ENCODE measurements at regions not wholly inside any gene's neighbourhood (a gene's known extent, or its start where the extent isn't known, plus 50 kb on each side); places are given as distances from the start of the nearest gene placed in this dataset.
A peak's percentile ranks its signal among the peaks of the same experiment; 100 is the strongest.

DNA sequence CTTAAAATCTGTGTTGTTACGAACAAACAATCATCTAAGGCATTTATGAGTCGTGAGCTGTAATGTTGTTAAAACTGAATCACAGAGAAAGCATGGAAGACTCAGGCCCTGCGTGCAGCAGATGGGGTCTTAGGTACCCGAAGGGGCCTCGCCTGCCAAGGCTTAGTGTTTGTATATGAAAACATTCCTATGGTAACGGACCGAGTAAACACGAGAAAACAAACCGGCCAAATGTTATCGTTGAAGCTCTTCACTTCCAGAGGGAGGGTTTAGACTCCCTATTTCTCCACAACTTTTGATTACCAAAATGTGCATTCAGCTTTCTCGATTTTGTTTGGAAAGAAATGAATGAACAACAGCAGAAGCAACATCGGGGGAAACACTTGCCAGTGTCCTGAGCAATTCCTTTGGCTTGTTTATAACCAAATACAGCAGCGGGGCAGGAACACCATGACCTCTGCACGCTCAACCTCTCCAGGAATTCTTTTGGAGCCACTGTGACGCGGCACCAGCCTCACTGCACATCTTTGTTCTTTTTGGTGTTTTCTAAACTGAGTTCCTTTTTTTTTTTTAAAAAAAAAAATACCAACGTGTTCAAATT lies 121.6 kb upstream of the KLF6 start:
- DNase-seq = no peak

DNA sequence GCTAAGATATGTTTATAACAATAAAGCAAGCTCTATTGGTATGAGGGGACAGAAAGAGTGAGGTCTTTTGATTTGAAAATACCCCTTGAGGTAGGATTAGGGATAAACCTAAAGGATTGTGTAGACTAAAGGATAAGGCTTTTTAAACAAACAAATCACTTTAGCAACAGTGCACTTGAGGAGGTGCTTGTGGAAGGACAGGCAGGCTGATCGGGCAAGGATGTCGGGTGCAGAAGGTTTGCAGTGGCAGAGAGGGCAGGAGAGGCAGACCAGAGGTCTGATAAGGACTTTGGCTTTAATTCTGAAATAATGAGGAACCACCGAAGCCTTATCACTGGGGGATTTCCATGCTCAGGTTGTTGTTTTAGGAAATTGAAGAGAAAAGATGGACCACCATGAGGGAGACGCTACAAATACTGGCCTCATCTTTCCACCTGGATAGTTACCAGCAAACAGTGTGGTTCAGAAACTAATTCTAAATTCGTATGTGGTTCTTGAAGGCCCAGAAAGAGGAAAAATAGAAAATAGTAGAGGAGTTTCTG lies 119.5 kb upstream of the KLF6 start:
- DNase-seq = no peak

DNA sequence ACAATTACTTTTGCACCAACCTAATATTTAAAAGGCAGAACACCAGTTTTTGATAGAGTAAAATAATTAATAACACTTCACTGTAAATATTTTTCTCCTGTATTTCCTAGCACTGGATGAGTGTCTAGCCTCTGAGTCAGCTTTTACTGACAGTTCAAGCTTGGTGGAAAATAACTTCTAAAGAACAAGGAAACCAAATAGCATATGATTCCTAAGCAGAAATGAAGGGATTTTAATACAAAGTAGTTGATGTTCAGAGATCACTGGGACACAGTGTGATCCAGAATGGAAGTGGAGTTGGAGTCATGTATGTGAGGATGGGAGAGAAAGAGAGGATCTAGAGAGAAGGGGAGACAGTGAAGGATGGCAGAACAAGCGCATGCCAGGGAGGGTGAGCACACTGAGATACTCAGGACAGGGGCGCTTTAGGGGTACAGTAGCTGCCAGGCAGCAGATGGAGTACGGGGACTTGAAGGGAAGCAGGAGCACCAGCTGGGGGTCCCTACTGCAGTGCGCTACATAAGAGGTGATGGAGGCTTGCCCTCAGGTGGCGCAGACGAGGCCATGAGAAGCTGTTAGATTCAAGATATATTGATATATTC lies 117.9 kb upstream of the KLF6 start:
- DNase-seq = no peak

DNA sequence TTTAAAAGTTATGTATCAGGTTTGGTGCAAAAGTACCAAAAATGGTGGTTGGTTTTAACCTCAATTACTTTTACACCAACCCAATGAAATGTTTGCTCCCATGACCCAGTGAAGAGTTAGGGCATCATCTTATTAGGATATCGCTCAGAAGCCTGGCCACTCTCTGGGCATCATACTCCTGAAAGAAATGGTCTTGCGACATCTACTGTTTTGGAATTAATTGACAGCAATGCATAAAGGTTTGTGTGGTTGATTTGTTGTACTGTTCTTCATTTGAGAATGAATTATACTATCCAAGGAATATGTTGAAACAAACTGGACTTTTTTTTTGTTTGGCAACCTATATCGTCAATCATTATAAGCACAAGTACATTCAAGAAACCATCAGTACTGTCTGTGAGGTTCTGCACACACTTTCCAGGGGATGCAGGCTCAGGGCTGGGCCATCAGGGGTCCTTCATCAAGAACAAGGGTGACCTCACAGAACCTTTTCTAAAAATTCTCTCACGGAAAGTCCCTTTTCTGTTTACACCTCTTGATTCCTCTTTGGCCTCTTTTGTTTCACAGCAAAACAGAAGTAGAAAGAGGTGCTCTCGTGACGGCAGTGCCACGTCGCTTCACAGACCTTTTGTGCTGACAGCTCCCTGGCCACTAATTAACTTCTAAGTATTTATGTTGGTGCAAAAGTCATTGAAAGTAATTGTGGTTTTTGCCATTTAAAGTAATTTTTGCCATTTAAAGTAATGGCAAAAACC lies 117.2 kb upstream of the KLF6 start:
- no peak for DNase-seq

DNA sequence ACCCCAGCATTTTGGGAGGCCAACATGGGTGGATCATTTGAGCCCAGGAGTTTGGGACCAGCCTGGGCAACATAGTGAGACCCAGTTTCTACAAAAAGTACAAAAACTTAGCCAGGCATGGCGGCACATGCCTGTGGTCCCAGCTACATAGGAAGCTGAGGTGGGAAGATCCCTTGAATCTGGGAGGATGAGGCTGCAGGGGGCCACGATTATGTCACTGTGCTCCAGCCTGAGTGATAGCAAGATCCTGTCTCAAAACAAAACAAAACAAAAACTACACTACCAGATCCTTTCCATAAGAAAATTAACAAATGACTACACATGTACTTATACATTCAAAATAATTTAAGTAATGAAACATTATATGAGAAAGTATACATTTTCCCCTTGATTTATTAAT lies 116.4 kb upstream of the KLF6 start:
- DNase-seq = no peak

DNA sequence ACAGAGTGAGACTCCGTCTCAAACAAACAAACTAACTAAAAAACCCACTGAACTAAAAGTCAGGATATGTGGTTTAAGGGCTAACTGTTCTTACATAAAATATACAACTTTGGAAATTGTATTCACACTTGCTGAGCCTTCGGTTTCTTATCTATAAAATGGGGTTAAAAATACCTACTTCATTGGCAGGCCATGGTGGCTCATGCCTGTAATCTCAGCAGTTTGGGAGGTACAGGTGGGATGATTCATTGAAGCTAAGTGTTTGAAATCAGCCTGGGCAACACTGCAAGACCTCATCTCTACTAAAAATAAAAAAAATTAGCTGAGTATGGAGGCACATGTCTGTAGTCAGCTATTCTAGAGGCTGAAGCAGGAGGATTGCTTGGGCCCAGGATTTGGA lies 115.4 kb upstream of the KLF6 start:
- DNase-seq = no peak

DNA sequence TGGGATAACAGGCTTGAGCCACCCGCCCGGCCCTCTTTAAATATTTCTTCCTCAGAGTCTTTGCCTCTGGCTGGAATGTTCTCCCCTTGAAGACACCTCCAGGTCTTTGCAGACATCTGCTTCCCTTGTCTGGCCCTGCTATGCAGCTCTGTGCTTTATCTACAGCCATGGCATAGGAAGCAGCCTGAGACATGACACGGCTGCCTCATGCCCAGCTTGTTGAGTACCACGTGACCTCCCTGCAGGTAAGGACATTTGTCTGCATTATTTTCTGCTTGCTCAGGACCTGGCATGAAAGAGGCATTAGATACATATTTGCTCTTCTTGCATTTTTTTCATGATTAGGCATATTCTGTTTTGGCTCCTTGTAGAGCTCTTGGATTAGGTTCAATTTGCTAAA lies 113.8 kb upstream of the KLF6 start:
- peak; percentile 15 for DNase-seq

DNA sequence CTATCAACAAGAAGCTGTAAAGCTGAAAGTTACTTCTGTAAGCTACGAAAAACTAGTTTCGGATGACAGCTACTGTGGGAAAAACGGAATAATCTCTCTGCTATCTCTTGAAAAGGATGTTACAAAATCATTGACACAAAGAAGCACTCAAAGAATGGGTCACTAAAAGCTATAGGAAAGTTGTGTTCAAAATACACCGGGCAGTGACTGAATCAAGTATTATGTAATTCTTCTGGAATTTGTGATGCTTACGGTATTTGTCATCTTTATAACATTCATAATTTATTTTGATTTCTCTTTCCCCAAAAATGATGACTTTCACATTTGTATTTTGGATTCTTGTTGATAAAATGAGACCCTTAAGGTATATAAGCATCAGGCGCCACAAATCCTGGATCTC lies 112.1 kb upstream of the KLF6 start:
- no peak for DNase-seq

DNA sequence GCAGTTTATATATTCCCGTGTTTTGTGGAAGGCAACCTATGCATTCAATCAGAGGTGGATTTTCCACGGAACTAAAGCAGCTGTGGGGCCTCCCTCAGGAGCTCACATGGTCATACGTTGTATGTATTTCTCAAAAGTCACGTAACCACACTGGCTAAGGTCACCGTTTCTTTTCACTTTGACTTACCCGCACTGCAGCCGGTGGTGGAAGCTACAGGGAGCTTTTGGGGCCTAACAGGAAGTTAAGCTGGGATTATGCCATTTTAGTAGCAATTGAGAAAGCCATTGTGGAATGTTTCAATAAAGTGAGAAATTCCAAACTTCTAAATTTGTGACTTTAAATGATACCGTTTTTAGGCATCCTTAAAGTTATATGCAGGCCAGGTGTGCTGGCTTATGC lies 111.2 kb upstream of the KLF6 start:
- no peak for DNase-seq

DNA sequence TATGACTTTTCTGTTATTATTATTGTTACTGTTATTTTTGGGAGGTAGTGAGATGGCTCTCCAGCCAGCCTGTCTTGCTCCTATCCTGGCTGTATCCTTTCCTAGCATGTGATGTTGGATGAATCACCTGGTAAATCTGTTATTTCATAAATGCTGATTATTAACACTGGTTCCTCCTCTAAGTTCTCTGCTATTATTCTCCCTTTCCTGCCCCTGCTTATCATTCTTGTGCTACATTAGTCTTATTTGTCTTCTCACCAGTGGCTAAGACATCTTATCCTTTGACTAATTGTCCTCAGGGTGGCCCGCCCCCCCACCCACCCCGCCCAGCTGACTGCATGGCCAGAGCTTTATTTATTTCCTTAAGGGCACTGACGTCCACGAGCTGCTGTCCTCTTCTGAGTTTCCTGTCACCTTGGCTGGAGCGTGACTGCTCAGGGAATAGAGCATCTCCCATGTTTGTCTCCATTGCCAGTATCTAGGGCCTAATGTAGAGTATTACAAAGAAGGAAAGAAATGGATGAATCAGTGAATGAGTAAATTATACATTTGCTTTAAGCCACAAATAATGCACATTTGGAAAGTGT lies 110.1 kb upstream of the KLF6 start:
- DNase-seq = no peak

DNA sequence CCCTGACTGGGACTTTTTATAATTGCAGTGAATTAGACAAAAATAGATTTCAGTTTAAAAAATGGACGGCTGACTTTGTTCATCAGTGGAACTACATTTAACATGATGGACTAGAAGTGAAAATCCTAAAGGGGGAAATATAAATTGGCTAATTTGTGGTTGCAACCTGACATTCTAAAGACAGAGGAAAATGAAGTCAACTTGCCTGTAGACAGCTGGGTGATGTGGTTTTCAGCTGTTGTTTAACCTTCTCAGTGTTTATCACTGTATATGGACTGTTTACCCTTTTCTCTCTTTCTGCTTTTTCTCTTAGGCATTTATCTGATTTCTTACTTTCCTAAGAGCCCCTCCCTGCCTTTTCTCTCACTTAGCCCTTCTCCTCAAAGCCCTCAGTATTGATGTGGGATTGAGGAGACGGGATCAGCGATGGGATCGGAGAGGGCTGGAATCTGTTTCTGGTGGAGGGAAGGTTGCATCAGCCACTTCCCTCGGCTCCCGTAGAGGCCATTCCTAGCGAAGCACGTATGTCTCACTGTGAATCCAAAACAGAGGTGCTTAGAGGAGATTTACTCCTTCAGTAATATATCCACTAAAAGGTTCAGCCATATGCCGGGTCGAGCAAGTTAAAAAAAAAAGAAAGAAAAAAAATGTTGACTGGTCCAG lies 109.0 kb upstream of the KLF6 start:
- DNase-seq = no peak

DNA sequence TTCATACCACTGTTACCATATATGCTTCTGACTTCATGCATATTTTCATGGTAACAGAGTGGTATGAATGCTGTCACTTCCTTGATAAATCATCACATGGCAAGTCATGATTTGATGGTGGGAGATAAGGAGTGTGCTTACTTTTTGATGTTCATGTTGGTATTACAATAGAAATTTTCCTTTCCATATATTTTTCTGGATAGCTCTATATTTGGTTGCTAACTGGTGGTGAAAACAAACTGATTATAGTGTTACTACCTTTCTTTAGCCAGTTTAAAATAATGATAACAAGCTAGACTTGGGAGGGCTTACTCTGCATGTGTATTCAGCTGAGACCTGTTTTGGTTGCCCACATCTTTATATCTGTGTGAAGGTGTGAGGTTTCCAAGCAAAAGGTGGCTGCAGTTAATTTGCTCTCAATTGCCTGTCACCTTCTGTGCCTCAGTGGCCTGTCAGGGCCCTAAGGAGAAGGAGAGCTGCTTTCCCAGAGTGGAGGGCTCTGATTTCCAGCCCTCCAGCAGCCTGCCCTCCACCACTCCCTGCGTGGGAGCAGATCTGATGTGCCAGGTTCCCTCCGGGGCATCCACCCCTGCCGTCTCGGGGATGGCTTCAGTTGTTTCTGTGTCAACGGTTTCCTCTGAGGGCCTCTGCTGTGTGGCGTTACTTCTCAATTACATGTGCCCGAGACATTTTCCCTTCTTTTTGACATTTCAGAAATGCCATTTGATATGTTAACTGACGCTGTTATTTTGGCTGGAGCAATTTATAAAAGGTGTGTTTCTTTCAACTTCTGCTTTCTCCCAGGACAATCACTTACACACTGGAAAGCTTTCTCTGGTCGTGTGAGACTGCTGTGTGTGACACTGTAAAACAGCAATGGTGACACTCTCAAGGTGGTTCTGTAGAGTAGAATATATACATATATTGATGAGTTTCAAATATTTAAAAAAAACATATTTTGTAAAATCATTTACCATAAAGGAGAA lies 107.7 kb upstream of the KLF6 start:
- DNase-seq = no peak

DNA sequence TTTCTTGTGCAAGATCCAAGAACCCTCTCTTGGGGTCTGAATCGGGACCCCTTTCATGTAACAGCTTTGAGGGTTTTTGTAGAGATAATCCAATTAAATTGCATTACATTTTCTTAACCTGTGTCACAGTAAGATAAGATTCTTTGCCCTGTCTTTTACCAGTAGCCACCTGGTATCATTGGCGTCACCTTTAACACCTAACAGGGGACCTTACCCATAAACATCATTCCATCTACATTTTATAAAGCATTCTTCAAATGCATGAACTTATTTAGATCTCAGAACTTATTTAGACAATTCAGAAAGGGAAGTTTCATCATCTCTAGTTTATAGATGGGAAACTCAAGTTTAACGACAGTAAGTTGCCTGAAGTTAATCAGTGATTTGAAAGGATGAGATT lies 106.4 kb upstream of the KLF6 start:
- no peak for DNase-seq

DNA sequence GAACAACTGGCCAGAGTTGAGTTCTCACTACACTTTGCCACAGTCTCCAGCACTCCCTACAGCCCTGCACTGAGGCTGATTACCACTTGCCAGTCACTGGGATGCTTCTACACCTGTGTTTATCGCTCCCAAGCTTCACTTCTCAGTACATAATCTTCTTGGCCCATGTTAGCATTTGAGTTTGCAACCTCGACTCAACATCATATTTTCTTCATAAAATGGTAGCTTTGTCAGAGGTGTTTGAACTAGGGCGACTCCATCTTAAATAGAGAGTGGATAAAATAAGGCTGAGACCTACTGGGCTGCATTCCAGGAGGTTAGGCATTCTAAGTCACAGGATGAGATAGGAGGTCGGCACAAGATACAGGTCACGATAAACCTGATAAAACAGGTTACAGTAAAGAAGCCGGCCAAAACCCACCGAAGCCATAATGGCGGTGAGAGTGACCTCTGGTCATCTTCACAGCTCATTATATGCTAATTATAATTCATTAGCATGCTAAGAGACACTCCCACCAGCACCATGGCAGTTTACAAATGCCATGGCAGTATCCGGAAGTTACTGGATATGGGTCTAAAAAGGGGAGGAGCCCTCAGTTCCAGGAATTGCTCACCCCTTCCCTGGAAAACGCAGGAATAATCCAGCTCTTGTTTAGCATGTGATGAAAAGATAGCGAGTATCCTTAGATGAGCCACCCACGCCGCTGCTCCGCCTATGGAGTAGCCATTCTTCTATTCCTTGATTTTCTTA lies 105.8 kb upstream of the KLF6 start:
- DNase-seq = no peak

DNA sequence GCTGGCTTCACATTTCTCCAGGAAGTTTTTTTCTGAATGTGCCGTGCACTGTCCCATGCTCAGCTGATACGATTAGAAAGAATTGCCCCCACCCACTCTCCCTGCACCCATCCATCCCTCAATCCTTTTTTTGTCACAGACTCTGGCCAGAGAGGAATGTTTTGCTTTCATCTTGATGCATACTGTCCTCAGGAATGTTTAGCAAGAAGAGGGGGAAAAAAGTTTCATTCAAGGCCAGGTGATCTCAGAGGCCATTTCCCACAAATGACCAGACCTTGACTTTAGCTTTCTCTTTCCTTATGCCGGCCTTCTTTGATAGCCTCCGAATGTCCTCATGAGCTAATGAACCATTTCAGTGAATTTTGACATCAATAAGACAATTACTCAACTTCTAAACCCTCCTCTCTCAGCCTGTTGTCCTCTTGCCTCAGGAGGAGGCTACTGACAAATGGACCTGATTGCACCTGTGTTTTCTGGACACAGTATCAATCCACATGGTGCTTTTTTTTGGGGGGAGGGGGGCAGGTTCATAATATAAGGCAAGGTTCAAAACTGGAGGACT lies 105.0 kb upstream of the KLF6 start:
- DNase-seq = no peak

DNA sequence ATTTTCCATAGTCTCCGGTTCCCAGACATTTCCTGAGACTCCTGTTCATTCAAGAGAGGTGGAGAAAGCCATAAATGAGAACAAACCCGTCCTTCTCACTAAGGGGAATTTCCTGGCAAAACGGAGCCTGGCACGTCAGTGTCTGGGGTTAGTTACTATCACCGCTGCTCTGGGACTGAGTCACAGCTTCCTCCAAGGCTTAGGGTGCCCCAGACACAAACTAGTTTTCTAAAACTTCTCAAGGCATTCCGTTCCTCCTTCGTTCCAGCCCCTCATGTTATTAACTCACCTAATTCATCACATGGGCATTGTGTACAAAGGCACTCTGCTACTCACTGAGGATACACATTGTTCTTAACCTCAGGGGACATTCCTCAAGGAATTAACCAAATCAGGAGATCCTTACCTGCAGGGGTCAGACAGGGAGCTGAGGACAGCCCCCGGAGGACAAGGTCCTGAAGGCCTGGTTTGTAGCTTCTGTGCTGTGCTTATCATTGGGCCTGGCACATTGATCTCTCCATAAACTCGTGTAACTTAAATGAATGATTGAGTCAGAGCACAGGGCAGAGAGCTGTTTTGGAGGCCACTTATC lies 103.0 kb upstream of the KLF6 start:
- DNase-seq = no peak

DNA sequence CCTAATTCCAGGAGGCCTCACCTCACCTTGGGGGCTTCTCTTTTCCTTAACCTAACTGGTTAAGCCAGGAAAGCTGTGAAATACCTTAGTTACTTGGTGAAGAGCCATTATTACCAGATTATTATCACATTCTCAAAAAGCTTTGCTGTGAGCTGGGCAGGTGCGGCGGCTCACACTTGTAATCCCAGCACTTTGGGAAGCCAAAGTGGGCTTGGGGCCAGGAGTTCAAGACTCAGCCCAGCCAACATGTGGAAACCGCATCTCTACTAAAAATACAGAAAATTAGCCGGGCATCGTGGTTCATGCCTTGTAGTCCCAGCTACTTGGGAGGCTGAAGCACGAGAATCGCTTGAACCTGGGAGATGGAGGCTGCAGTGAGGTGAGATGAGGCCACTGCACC lies 102.4 kb upstream of the KLF6 start:
- DNase-seq = no peak

DNA sequence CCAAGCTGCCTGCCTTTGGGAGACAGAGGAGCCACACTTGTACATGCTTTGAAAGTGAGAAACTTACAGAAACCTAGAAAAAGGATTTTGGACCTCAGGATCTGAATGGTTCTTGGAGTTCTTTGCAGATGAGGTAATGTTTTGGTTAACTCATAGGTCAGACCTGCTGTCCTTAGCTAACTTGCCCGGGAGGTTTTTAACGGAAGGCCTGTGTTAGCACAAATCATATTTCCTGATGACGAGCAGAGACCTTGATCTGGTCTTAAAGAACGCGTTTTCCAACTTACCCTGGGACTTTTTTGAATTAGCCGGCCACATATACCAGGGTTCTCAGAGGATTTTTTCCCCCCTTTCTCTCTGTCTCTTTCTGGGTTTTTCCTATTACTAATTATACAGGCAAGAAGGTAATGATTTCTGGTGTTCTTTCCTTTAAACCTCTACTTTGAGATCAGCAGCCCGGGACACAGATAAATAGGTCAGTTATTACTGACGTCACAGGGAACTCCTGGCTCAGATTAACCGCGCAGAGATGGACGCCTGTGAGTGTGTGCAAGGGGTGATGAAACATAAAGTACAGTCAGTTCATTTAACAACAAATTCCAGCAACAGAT lies 101.7 kb upstream of the KLF6 start:
- DNase-seq = no peak

DNA sequence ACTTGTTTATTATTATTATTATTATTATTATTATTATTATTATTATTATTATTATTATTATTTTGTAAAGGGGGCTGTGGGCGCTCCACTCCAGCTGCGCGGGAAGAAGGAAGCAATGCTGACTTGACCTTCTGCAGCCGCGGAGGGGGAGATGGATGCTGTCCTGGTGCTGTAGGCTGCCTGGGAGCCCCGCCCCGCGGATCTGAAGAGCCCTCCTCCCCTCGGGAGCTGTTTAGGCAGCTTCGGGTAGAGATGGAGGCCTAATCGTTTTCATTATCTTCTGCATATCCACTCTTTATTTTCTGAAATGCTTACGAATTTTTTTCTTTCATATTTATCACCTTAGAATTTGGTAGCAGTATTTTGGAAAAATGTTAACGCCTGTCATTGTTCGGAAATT lies 101.2 kb upstream of the KLF6 start:
- DNase-seq = no peak

DNA sequence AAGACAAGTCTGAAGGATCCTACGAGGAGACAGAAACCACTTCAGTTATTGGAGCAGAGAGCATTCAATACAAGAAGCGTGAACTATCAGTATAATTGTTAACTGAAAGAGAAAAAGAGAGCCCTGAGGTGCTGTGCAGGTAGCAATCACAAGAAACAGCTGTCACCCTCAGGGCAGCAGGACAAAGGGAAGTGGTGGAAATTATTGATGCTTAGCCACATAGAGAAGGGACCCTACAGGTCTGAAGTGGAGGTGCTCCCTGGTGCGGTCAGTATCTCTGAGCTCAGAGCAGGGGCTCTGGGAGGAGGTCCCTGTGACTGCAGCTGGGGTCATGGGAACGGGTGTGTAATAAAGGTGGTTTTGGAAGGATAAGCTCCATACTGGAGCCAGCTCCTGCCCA lies 97.8 kb upstream of the KLF6 start:
- DNase-seq = no peak

All from NCI-H1092 treated with DMSO at 0.1 percent for 48 hours (cell line).